Cardiac muscle cell (in vitro differentiated cells and primary cell): ENCODE measurements at regions not wholly inside any gene's neighbourhood (a gene's known extent, or its start where the extent isn't known, plus 50 kb on each side); places are given as distances from the start of the nearest gene placed in this dataset.
A peak's percentile ranks its signal among the peaks of the same experiment; 100 is the strongest.

Experiments used
- DNase-seq, 2 donors: peaks; one replicate each; pipeline versions ENCODE4 v3.0.0 to v3.0.0-alpha.2; 2010 to 2017; ENCODE audit warnings: low read depth in 1 of 2, low spot score in 1 of 2
- H3K27ac ChIP-seq: fragments of 200-600 bp; sonication (generic); 2 replicates; pipeline ENCODE4 v1.5.1; 2016
- H3K27me3 ChIP-seq: fragments of 200-600 bp; sonication (generic); 2 replicates; pipeline ENCODE4 v1.6.0; 2016; ENCODE audit warnings: control low read depth
- H3K36me3 ChIP-seq: fragments of 200-600 bp; sonication (generic); 2 replicates; pipeline ENCODE4 v1.5.1; 2016; ENCODE audit warnings: control low read depth
- H3K4me1 ChIP-seq: fragments of 200-600 bp; sonication (generic); 2 replicates; pipeline ENCODE4 v1.8.1; 2017; ENCODE audit warnings: low read depth, mild to moderate bottlenecking, mixed run types
- H3K4me3 ChIP-seq: fragments of 200-600 bp; sonication (generic); 2 replicates; pipeline ENCODE4 v1.5.1; 2016; ENCODE audit warnings: mild to moderate bottlenecking
- H3K9me3 ChIP-seq: fragments of 200-600 bp; sonication (generic); 2 replicates; pipeline ENCODE4 v1.5.1; 2017; ENCODE audit warnings: low read depth, mild to moderate bottlenecking, control low read depth
- CTCF ChIP-seq: IDR thresholded peaks from 2 replicates; pipeline ENCODE4 v1.5.1; 2012; ENCODE audit warnings: low read depth, mild to moderate bottlenecking, low read length

- H3K36me3 ChIP-seq, result no peaks in the 10 kb centered on the region
- no peak for DNase-seq
- TF ChIP-seq CTCF, result no peak
- H3K4me3 ChIP-seq, result no peak overlapping the region
- H3K27ac ChIP-seq, result no peak overlapping the region
- no peaks in the 10 kb centered on the region for H3K4me1 ChIP-seq
- H3K27me3 ChIP-seq, result no peaks in the 10 kb centered on the region
- H3K9me3 ChIP-seq, result no peaks in the 10 kb centered on the region
These were observed 348.0 kb downstream of the PTPRU start for GRCh38 chr1:29584362-29584761.

- no peak for DNase-seq
- no peaks in the 10 kb centered on the region for H3K4me1 ChIP-seq
- H3K36me3 ChIP-seq, result no peaks in the 10 kb centered on the region
- H3K4me3 ChIP-seq, result no peak overlapping the region
- TF ChIP-seq CTCF, result no peak
- H3K27me3 ChIP-seq, result no peaks in the 10 kb centered on the region
- H3K27ac ChIP-seq, result no peak overlapping the region
- no peaks in the 10 kb centered on the region for H3K9me3 ChIP-seq
These were observed 347.4 kb downstream of the PTPRU start for GRCh38 chr1:29583727-29584126.

GRCh38 chr1:29581256-29581655, 344.9 kb downstream of the PTPRU start:
- no peaks in the 10 kb centered on the region for H3K9me3 ChIP-seq
- DNase-seq, result no peak
- H3K36me3 ChIP-seq, result no peaks in the 10 kb centered on the region
- no peaks in the 10 kb centered on the region for H3K27me3 ChIP-seq
- TF ChIP-seq CTCF, result no peak
- H3K4me1 ChIP-seq, result no peaks in the 10 kb centered on the region
- H3K27ac ChIP-seq, result no peak overlapping the region
- H3K4me3 ChIP-seq, result no peak overlapping the region

GRCh38 chr1:29579821-29580425, 343.6 kb downstream of the PTPRU start:
- H3K27ac ChIP-seq, result no peak overlapping the region
- H3K27me3 ChIP-seq, result no peaks in the 10 kb centered on the region
- no peak overlapping the region for H3K4me3 ChIP-seq
- peak in 1 of 2 donors; percentile 38 for DNase-seq
- TF ChIP-seq CTCF, result no peak
- no peaks in the 10 kb centered on the region for H3K36me3 ChIP-seq
- H3K4me1 ChIP-seq, result no peaks in the 10 kb centered on the region
- no peaks in the 10 kb centered on the region for H3K9me3 ChIP-seq

- Histone ChIP-seq H3K9me3 (no peaks in the 10 kb centered on the region), H3K36me3 (no peaks in the 10 kb centered on the region), H3K27me3 (no peaks in the 10 kb centered on the region), H3K4me1 (no peaks in the 10 kb centered on the region), H3K27ac (no peak overlapping the region), H3K4me3 (no peak overlapping the region)
- no peak for TF ChIP-seq CTCF
- DNase-seq, result no peak
These were observed 341.2 kb downstream of the PTPRU start for GRCh38 chr1:29577512-29577911.

- no peaks in the 10 kb centered on the region for H3K36me3 ChIP-seq
- no peaks in the 10 kb centered on the region for H3K27me3 ChIP-seq
- no peak overlapping the region for H3K4me3 ChIP-seq
- no peak overlapping the region for H3K27ac ChIP-seq
- no peak for TF ChIP-seq CTCF
- no peaks in the 10 kb centered on the region for H3K9me3 ChIP-seq
- DNase-seq, result no peak
- H3K4me1 ChIP-seq, result no peaks in the 10 kb centered on the region
These were observed 340.2 kb downstream of the PTPRU start for GRCh38 chr1:29576510-29576909.
